Endothelial cell of umbilical vein (primary cell): ENCODE measurements at regions not wholly inside any gene's neighbourhood (a gene's known extent, or its start where the extent isn't known, plus 50 kb on each side); places are given as distances from the start of the nearest gene placed in this dataset.

Experiments
- BruUV-seq: library from RNA; stranded (reverse); fragments of 400-500 nt; replicated peaks from 2 replicates; lab custom pipeline; 2021; lab: Mats Ljungman, UMichigan
- CTCF ChIA-PET: fragments of 300-600, 350-600 bp; sonication (Branson Sonifier 250); formaldehyde crosslinking; loops from one replicate; lab custom pipeline; 2021; ENCODE audit warnings: antibody characterized with exemption, inconsistent platforms; lab: Charles Lee
- POLR2A ChIA-PET: fragments of 300-600, 350-600 bp; sonication (Branson Sonifier 250); formaldehyde crosslinking; loops from one replicate; lab custom pipeline; 2021; ENCODE audit warnings: antibody characterized with exemption, inconsistent platforms; lab: Charles Lee
- DNase-seq: peaks from one replicate; pipeline ENCODE4 v3.0.0-alpha.2; 2011; ENCODE audit warnings: low read depth, low spot score
- FAIRE-seq: peaks from 2 replicates; lab custom pipeline; 2011; peaks lifted over from hg19 to GRCh38; lab: Jason Lieb, UNC
- H2AFZ ChIP-seq: 2 replicates; pipeline ENCODE4 v1.6.0; 2012; ENCODE audit warnings: low read depth, low read length, control low read depth, inconsistent platforms
- H3K27ac ChIP-seq: 2 replicates; pipeline ENCODE4 v1.5.1; 2011; ENCODE audit warnings: low read depth, mild to moderate bottlenecking, control low read depth, low read length, moderate library complexity; ENCODE audit not compliant: insufficient read depth
- H3K27me3 ChIP-seq, 2 experiments: 2 replicates each; pipeline versions ENCODE4 v1.6.0 to v1.6.1; 2011; ENCODE audit warnings: low read length in 2 of 2, mixed read lengths in 1 of 2; ENCODE audit not compliant: control insufficient read depth in 2 of 2, insufficient read depth in 2 of 2
- H3K36me3 ChIP-seq, 2 experiments: 2 replicates in 1 of 2; 3 replicates in 1 of 2; pipeline ENCODE4 v1.5.1; 2011; ENCODE audit warnings: low read length in 2 of 2, mild to moderate bottlenecking in 1 of 2, moderate library complexity in 1 of 2; ENCODE audit not compliant: control insufficient read depth in 2 of 2, insufficient read depth in 2 of 2; ENCODE audit errors: extremely low read depth in 1 of 2
- H3K4me1 ChIP-seq: 3 replicates; pipeline ENCODE4 v1.5.1; 2011; ENCODE audit warnings: mild to moderate bottlenecking, low read length; ENCODE audit not compliant: control insufficient read depth, insufficient read depth; ENCODE audit errors: extremely low read depth
- H3K4me2 ChIP-seq: 2 replicates; pipeline ENCODE4 v1.6.1; 2011; ENCODE audit warnings: low read length, control low read depth, mixed read lengths; ENCODE audit not compliant: insufficient read depth
- H3K4me3 ChIP-seq, 3 experiments: fragments of 200-600 bp in 1 of 3; sonication (generic), shearing (Covaris generic) in 1 of 3; replicated peaks in 1 of 3; 2 replicates each; pipeline ENCODE4 v1.5.1; 2011 to 2016; ENCODE audit warnings: control low read depth in 3 of 3, low read length in 3 of 3, mild to moderate bottlenecking in 2 of 3, inconsistent platforms in 1 of 3, low read depth in 1 of 3, moderate library complexity in 1 of 3; ENCODE audit not compliant: insufficient read depth in 1 of 3
- H3K79me2 ChIP-seq: 2 replicates; pipeline ENCODE4 v1.6.0; 2012; ENCODE audit warnings: low read length, inconsistent platforms; ENCODE audit not compliant: control insufficient read depth, insufficient read depth
- H3K9ac ChIP-seq: replicated peaks from 2 replicates; pipeline ENCODE3; 2011; ENCODE audit warnings: low read length, control low read depth; ENCODE audit not compliant: insufficient read depth; ENCODE audit errors: extremely low read depth
- H3K9me1 ChIP-seq: replicated peaks from 3 replicates; pipeline ENCODE4 v1.6.0; 2011; ENCODE audit warnings: mild to moderate bottlenecking, low read length; ENCODE audit not compliant: control insufficient read depth, insufficient read depth; ENCODE audit errors: extremely low read depth
- H3K9me3 ChIP-seq: replicated peaks from 2 replicates; pipeline ENCODE4 v1.5.1; 2012; ENCODE audit warnings: low read length, inconsistent platforms; ENCODE audit not compliant: control insufficient read depth, insufficient read depth
- H4K20me1 ChIP-seq: replicated peaks from 2 replicates; pipeline ENCODE3; 2011; ENCODE audit warnings: mild to moderate bottlenecking, low read length; ENCODE audit not compliant: control insufficient read depth, insufficient read depth; ENCODE audit errors: extremely low read depth
- CTCF ChIP-seq, 2 donors: IDR thresholded peaks; 1 replicate in 1 of 2; 2 replicates in 1 of 2; pipeline ENCODE4 v1.5.1; 2011; ENCODE audit warnings: low read length in 2 of 2, mild to moderate bottlenecking in 2 of 2, moderate library complexity in 2 of 2, control low read depth in 1 of 2, inconsistent platforms in 1 of 2, low read depth in 1 of 2; ENCODE audit not compliant: insufficient read depth in 1 of 2; ENCODE audit errors: extremely low read depth in 1 of 2
- EZH2 ChIP-seq: IDR thresholded peaks from 2 replicates; pipeline ENCODE4 v1.6.1; 2012; ENCODE audit warnings: borderline replicate concordance, low read depth, mild to moderate bottlenecking, moderate library complexity, low read length, inconsistent platforms; ENCODE audit not compliant: severe bottlenecking
- FOS ChIP-seq: IDR thresholded peaks from 2 replicates; pipeline ENCODE4 v1.6.1; 2011; ENCODE audit warnings: mild to moderate bottlenecking, low read length, moderate library complexity, borderline replicate concordance; ENCODE audit not compliant: insufficient read depth
- GATA2 ChIP-seq: IDR thresholded peaks from 2 replicates; pipeline ENCODE4 v1.7.0; 2011; ENCODE audit warnings: low read depth, mild to moderate bottlenecking, moderate library complexity, mixed read lengths, low read length; ENCODE audit not compliant: insufficient read length, insufficient read depth
- JUN ChIP-seq: IDR thresholded peaks from 2 replicates; pipeline ENCODE4 v1.6.1; 2011; ENCODE audit warnings: borderline replicate concordance, low read depth; ENCODE audit not compliant: insufficient read length, insufficient read depth
- MAX ChIP-seq: IDR thresholded peaks from 2 replicates; pipeline ENCODE4 v1.6.1; 2011; ENCODE audit not compliant: insufficient read depth, insufficient read length
- MYC ChIP-seq: IDR thresholded peaks from one replicate; pipeline ENCODE4 v1.6.1; 2011; ENCODE audit warnings: mild to moderate bottlenecking, low read depth, low read length
- POLR2A ChIP-seq: IDR thresholded peaks from 2 replicates; pipeline ENCODE4 v1.6.1; 2012; ENCODE audit warnings: low read depth, mild to moderate bottlenecking, control low read depth, low read length
- POLR2AphosphoS5 ChIP-seq: IDR thresholded peaks from 2 replicates; pipeline ENCODE4 v1.6.1; 2012; ENCODE audit warnings: low read depth, mild to moderate bottlenecking, control low read depth, low read length, moderate library complexity; ENCODE audit not compliant: insufficient read depth
- dilution Hi-C: fragments of 300-500 bp; cut with MboI; formaldehyde crosslinking; loops from one replicate; pipeline ENCODE4 v1.15.0; 2019; ENCODE audit warnings: low sequenced_read_pairs; ENCODE audit not compliant: extremely low pct_ligation_motif_present
- intact Hi-C: fragments of 100-400 bp; cut with micrococcal nuclease; formaldehyde crosslinking; loops from one replicate; pipeline ENCODE4 v1.10.0; 2022

- DNase-seq (no peak), FAIRE-seq (no peak)
- BruUV-seq, result no TSS peak
- Histone ChIP-seq H3K36me3 (no peaks in the 10 kb centered on the region), H3K4me2 (no peak overlapping the region), H3K27me3 (peaks cover 33 to 54% of the 10 kb centered on the region in 2 experiments), H3K9me1 (no peaks in the 10 kb centered on the region), H3K9ac (no peak overlapping the region), H3K27ac (no peak overlapping the region), H4K20me1 (no peaks in the 10 kb centered on the region), H2AFZ (no peak overlapping the region), H3K4me1 (peaks cover 7% of the 10 kb centered on the region), H3K9me3 (no peaks in the 10 kb centered on the region), H3K4me3 (no peak overlapping the region), H3K79me2 (no peaks in the 10 kb centered on the region)
- dilution Hi-C loops, result no loop called here
- CTCF ChIA-PET, result no interaction called here
- TF ChIP-seq EZH2 (no peak), MYC (no peak), GATA2 (no peak), CTCF (IDR thresholded peaks at IDR 0.05; ENCODE audit: extremely low read depth in 1 of 2, insufficient read depth in 1 of 2, low read depth in 1 of 2, low read length in 2 of 2) (no peak), MAX (no peak), JUN (no peak), POLR2AphosphoS5 (no peak), POLR2A (no peak), FOS (no peak)
- POLR2A ChIA-PET, result no interaction called here
- intact Hi-C loops, result no loop called here
These were observed 135.8 kb downstream of the SPAG6 start for GRCh38 chr10:22481106-22481505.
